ENCODE measurements at regions not wholly inside any gene's neighbourhood (a gene's known extent, or its start where the extent isn't known, plus 50 kb on each side); places are given as distances from the start of the nearest gene placed in this dataset.

- ATAC-seq = no peak
These were observed 75.0 kb downstream of the ZWINT start for GRCh38 chr10:56286096-56286495.

GRCh38 chr10:56279270-56279669, 81.8 kb downstream of the ZWINT start:
- ATAC-seq (no peak), DNase-seq (ENCODE audit: low spot score) (no peak)
- Mint-ChIP-seq H3K9me3 (no peaks in the 10 kb centered on the region), H3K36me3 (no peaks in the 10 kb centered on the region), H3K4me3 (no peak overlapping the region), H3K27ac (no peak overlapping the region), H3K27me3 (ENCODE audit: low read depth) (no peaks in the 10 kb centered on the region), H3K4me1 (no peaks in the 10 kb centered on the region)
- ChIA-PET CTCF (no interaction called here), POLR2A (no interaction called here)
- no peak for TF ChIP-seq FOXP4 (CRISPR knock-in tag; IDR thresholded peaks at IDR 0.05)
- TF ChIP-seq MYBL2 (CRISPR knock-in tag; IDR thresholded peaks at IDR 0.05) = no peak
- TF ChIP-seq, protein P1, sequence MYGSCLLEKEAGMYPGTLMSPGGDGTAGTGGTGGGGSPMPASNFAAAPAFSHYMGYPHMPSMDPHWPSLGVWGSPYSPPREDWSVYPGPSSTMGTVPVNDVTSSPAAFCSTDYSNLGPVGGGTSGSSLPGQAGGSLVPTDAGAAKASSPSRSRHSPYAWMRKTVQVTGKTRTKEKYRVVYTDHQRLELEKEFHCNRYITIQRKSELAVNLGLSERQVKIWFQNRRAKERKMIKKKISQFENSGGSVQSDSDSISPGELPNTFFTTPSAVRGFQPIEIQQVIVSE (CRISPR knock-in tag; IDR thresholded peaks at IDR 0.05; ENCODE audit: borderline replicate concordance) = no peak
- TF ChIP-seq CREB1 (CRISPR knock-in tag; IDR thresholded peaks at IDR 0.05) = no peak

More at GRCh38 chr10:56286096-56286495, 75.0 kb downstream of the ZWINT start:
- no peak for DNase-seq (ENCODE audit: low spot score)
- ChIA-PET CTCF (no interaction called here), POLR2A (no interaction called here)
- H3K4me1 Mint-ChIP-seq = no peaks in the 10 kb centered on the region
- H3K27me3 Mint-ChIP-seq (ENCODE audit: low read depth) = no peaks in the 10 kb centered on the region
- no peaks in the 10 kb centered on the region for H3K36me3 Mint-ChIP-seq
- H3K27ac Mint-ChIP-seq = no peak overlapping the region
- H3K4me3 Mint-ChIP-seq = no peak overlapping the region
- TF ChIP-seq FOXJ3 (CRISPR knock-in tag; IDR thresholded peaks at IDR 0.05; ENCODE audit: borderline replicate concordance) = no peak
- TF ChIP-seq RELA (CRISPR knock-in tag; IDR thresholded peaks at IDR 0.05; ENCODE audit: borderline replicate concordance) = no peak
- no peak for TF ChIP-seq CREB1 (CRISPR knock-in tag; IDR thresholded peaks at IDR 0.05)
- TF ChIP-seq ATF2 (CRISPR knock-in tag; IDR thresholded peaks at IDR 0.05; ENCODE audit: borderline replicate concordance, low read depth) = no peak
- no peaks in the 10 kb centered on the region for H3K9me3 Mint-ChIP-seq

DNA sequence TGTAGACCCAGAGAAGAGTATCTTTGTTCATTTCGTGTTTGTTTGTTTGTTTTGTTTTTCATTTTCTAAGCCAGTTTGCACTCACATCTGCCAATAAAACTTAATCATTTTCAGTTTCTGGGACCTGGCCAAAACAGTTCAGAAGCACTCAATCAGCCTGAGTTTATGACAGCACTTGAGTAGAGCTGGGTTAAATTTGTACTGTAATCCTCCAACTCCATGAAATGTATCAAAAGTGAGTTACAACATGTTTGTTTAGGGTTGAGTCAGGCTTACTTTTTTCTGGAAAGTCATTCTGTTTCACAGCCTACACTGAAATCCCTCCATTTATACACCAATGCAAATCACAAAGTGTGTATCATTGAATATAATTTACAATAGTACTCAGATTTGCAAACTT, 91.9 kb downstream of the ZWINT start:
- ChIA-PET POLR2A (no interaction called here), CTCF (no interaction called here)
- Mint-ChIP-seq H3K4me3 (no peak overlapping the region), H3K9me3 (no peaks in the 10 kb centered on the region), H3K27me3 (ENCODE audit: low read depth) (no peaks in the 10 kb centered on the region), H3K27ac (no peak overlapping the region), H3K4me1 (no peaks in the 10 kb centered on the region), H3K36me3 (no peaks in the 10 kb centered on the region)
- no peak for DNase-seq (ENCODE audit: low spot score)
- TF ChIP-seq OVOL2 (CRISPR knock-in tag; IDR thresholded peaks at IDR 0.05; ENCODE audit: borderline replicate concordance) (no peak), RORB (CRISPR knock-in tag; IDR thresholded peaks at IDR 0.05) (no peak), KAT7 (CRISPR knock-in tag; IDR thresholded peaks at IDR 0.05; ENCODE audit: borderline replicate concordance) (no peak), IRF1 (CRISPR knock-in tag; IDR thresholded peaks at IDR 0.05) (no peak), CREM (CRISPR knock-in tag; IDR thresholded peaks at IDR 0.05) (no peak), SP1 (CRISPR knock-in tag; conservative IDR thresholded peaks at IDR 0.05) (no peak), TCF7 (CRISPR knock-in tag; IDR thresholded peaks at IDR 0.05; ENCODE audit: low read depth) (no peak), JUN (CRISPR knock-in tag; IDR thresholded peaks at IDR 0.05) (no peak)
- TF ChIP-seq, protein P2, sequence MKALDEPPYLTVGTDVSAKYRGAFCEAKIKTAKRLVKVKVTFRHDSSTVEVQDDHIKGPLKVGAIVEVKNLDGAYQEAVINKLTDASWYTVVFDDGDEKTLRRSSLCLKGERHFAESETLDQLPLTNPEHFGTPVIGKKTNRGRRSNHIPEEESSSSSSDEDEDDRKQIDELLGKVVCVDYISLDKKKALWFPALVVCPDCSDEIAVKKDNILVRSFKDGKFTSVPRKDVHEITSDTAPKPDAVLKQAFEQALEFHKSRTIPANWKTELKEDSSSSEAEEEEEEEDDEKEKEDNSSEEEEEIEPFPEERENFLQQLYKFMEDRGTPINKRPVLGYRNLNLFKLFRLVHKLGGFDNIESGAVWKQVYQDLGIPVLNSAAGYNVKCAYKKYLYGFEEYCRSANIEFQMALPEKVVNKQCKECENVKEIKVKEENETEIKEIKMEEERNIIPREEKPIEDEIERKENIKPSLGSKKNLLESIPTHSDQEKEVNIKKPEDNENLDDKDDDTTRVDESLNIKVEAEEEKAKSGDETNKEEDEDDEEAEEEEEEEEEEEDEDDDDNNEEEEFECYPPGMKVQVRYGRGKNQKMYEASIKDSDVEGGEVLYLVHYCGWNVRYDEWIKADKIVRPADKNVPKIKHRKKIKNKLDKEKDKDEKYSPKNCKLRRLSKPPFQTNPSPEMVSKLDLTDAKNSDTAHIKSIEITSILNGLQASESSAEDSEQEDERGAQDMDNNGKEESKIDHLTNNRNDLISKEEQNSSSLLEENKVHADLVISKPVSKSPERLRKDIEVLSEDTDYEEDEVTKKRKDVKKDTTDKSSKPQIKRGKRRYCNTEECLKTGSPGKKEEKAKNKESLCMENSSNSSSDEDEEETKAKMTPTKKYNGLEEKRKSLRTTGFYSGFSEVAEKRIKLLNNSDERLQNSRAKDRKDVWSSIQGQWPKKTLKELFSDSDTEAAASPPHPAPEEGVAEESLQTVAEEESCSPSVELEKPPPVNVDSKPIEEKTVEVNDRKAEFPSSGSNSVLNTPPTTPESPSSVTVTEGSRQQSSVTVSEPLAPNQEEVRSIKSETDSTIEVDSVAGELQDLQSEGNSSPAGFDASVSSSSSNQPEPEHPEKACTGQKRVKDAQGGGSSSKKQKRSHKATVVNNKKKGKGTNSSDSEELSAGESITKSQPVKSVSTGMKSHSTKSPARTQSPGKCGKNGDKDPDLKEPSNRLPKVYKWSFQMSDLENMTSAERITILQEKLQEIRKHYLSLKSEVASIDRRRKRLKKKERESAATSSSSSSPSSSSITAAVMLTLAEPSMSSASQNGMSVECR (CRISPR knock-in tag; IDR thresholded peaks at IDR 0.05; ENCODE audit: borderline replicate concordance) = no peak
- TF ChIP-seq, protein P3, sequence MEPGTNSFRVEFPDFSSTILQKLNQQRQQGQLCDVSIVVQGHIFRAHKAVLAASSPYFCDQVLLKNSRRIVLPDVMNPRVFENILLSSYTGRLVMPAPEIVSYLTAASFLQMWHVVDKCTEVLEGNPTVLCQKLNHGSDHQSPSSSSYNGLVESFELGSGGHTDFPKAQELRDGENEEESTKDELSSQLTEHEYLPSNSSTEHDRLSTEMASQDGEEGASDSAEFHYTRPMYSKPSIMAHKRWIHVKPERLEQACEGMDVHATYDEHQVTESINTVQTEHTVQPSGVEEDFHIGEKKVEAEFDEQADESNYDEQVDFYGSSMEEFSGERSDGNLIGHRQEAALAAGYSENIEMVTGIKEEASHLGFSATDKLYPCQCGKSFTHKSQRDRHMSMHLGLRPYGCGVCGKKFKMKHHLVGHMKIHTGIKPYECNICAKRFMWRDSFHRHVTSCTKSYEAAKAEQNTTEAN (CRISPR knock-in tag; IDR thresholded peaks at IDR 0.05) = no peak
- TF ChIP-seq, protein P1 (CRISPR knock-in tag; IDR thresholded peaks at IDR 0.05; ENCODE audit: borderline replicate concordance) = no peak
- TF ChIP-seq, protein P4, sequence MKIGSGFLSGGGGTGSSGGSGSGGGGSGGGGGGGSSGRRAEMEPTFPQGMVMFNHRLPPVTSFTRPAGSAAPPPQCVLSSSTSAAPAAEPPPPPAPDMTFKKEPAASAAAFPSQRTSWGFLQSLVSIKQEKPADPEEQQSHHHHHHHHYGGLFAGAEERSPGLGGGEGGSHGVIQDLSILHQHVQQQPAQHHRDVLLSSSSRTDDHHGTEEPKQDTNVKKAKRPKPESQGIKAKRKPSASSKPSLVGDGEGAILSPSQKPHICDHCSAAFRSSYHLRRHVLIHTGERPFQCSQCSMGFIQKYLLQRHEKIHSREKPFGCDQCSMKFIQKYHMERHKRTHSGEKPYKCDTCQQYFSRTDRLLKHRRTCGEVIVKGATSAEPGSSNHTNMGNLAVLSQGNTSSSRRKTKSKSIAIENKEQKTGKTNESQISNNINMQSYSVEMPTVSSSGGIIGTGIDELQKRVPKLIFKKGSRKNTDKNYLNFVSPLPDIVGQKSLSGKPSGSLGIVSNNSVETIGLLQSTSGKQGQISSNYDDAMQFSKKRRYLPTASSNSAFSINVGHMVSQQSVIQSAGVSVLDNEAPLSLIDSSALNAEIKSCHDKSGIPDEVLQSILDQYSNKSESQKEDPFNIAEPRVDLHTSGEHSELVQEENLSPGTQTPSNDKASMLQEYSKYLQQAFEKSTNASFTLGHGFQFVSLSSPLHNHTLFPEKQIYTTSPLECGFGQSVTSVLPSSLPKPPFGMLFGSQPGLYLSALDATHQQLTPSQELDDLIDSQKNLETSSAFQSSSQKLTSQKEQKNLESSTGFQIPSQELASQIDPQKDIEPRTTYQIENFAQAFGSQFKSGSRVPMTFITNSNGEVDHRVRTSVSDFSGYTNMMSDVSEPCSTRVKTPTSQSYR (CRISPR knock-in tag; IDR thresholded peaks at IDR 0.05) = no peak
- no peak for ATAC-seq

Measured in WTC11 (cell line).